ENCODE measurements at regions not wholly inside any gene's neighbourhood (a gene's known extent, or its start where the extent isn't known, plus 50 kb on each side); places are given as distances from the start of the nearest gene placed in this dataset.

DNA sequence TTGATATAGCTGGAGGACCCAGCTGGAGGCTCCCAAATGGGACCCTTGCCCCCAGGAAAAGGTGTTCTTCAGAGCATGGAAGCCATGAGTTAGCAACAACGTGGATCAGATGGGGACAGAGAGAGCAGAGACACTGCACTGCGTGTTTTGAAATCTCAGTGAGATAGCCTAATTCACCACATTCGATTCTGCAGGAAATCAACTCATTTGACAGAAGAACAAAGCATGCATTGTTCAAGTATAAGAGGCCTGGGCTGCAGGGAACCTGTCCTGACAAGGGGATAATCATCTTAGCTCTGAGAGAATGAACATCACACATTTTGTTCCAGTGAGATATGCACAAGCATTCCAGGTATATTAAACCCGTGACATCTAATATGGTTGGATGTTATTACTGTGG lies 450.2 kb downstream of the CDH26 start:
- POLR2A ChIA-PET, result no interaction called here
- Histone ChIP-seq H3K27ac (ENCODE audit: extremely low read depth, low read depth, low read length) (no peak overlapping the region), H3K4me1 (ENCODE audit: control insufficient read depth, insufficient read depth, low read length) (no peaks in the 10 kb centered on the region), H3K9me3 (ENCODE audit: control insufficient read depth, insufficient read depth, low read depth, low read length) (no peaks in the 10 kb centered on the region), H3K4me3 (ENCODE audit: low read depth, low read length) (no peak overlapping the region), H3K36me3 (ENCODE audit: control insufficient read depth in 2 of 2, insufficient read depth in 1 of 2, low read length in 2 of 2) (no peaks in the 10 kb centered on the region)
- CTCF ChIA-PET, result no interaction called here
- TF ChIP-seq ZSCAN16 (tag by site-specific recombination; IDR thresholded peaks at IDR 0.05) (no peak), SP7 (tag by site-specific recombination; IDR thresholded peaks at IDR 0.05) (no peak), SALL2 (tag by site-specific recombination; IDR thresholded peaks at IDR 0.05; ENCODE audit: borderline replicate concordance) (no peak), YY2 (tag by site-specific recombination; IDR thresholded peaks at IDR 0.05) (no peak), ZNF548 (tag by site-specific recombination; IDR thresholded peaks at IDR 0.05) (no peak), ZNF571 (tag by site-specific recombination; IDR thresholded peaks at IDR 0.05) (no peak), ZNF24 (tag by site-specific recombination; IDR thresholded peaks at IDR 0.05) (no peak), ZNF600 (tag by site-specific recombination; IDR thresholded peaks at IDR 0.05) (no peak)

DNA sequence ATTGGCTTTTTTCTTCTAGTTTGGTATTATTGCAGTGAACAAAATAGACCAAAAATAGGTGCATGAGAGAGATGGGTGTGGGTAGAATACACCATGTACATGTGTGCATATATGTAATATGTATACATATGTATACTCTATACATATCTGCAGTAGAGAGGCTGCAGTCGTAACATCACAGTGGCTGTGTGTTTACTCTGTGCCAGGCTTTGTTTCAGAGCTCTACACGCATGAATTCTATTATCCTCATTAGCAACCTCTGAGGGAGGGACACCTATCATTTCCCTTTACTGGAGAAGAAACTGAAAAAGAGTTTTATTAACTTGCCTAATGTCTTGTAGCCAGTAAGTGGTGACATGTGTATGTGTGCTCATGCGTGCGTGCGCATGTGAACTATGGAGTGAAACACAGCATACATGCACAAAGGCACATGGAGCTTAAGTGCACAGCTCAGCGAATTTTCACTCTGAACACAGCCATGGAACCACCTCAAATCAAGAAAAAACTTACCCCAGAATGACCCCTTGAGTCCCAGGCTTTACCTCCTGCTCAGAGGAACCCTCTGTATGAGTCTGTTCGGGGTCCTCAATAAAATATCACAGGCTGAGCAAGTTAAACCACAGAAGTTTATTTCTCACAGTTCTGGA lies 452.5 kb downstream of the CDH26 start:
- Histone ChIP-seq H3K9me3 (ENCODE audit: control insufficient read depth, insufficient read depth, low read depth, low read length) (no peaks in the 10 kb centered on the region), H3K4me1 (ENCODE audit: control insufficient read depth, insufficient read depth, low read length) (no peaks in the 10 kb centered on the region), H3K27ac (ENCODE audit: extremely low read depth, low read depth, low read length) (no peak overlapping the region), H3K36me3 (ENCODE audit: control insufficient read depth in 2 of 2, insufficient read depth in 1 of 2, low read length in 2 of 2) (no peaks in the 10 kb centered on the region), H3K4me3 (ENCODE audit: low read depth, low read length) (no peak overlapping the region)
- TF ChIP-seq ZNF404 (tag by site-specific recombination; IDR thresholded peaks at IDR 0.05) (no peak), ZNF510 (tag by site-specific recombination; IDR thresholded peaks at IDR 0.05; ENCODE audit: insufficient replicate concordance) (no peak), ZBTB48 (tag by site-specific recombination; IDR thresholded peaks at IDR 0.05) (no peak), ZNF473 (tag by site-specific recombination; IDR thresholded peaks at IDR 0.05) (no peak), ZNF548 (tag by site-specific recombination; IDR thresholded peaks at IDR 0.05) (no peak), SP7 (tag by site-specific recombination; IDR thresholded peaks at IDR 0.05) (no peak), ZNF707 (tag by site-specific recombination; IDR thresholded peaks at IDR 0.05) (no peak), FEZF1 (tag by site-specific recombination; IDR thresholded peaks at IDR 0.05) (no peak), ZNF155 (tag by site-specific recombination; IDR thresholded peaks at IDR 0.05) (no peak), ZNF777 (tag by site-specific recombination; IDR thresholded peaks at IDR 0.05; ENCODE audit: borderline replicate concordance) (no peak), ZFP69B (tag by site-specific recombination; IDR thresholded peaks at IDR 0.05) (no peak), ZFP37 (tag by site-specific recombination; IDR thresholded peaks at IDR 0.05) (no peak), ZNF169 (tag by site-specific recombination; IDR thresholded peaks at IDR 0.05) (no peak), ZXDB (tag by site-specific recombination; IDR thresholded peaks at IDR 0.05) (no peak), ZNF596 (tag by site-specific recombination; IDR thresholded peaks at IDR 0.05) (no peak), OVOL3 (tag by site-specific recombination; IDR thresholded peaks at IDR 0.05) (no peak), ZNF10 (tag by site-specific recombination; IDR thresholded peaks at IDR 0.05) (no peak)
- TF ChIP-seq, protein P1, sequence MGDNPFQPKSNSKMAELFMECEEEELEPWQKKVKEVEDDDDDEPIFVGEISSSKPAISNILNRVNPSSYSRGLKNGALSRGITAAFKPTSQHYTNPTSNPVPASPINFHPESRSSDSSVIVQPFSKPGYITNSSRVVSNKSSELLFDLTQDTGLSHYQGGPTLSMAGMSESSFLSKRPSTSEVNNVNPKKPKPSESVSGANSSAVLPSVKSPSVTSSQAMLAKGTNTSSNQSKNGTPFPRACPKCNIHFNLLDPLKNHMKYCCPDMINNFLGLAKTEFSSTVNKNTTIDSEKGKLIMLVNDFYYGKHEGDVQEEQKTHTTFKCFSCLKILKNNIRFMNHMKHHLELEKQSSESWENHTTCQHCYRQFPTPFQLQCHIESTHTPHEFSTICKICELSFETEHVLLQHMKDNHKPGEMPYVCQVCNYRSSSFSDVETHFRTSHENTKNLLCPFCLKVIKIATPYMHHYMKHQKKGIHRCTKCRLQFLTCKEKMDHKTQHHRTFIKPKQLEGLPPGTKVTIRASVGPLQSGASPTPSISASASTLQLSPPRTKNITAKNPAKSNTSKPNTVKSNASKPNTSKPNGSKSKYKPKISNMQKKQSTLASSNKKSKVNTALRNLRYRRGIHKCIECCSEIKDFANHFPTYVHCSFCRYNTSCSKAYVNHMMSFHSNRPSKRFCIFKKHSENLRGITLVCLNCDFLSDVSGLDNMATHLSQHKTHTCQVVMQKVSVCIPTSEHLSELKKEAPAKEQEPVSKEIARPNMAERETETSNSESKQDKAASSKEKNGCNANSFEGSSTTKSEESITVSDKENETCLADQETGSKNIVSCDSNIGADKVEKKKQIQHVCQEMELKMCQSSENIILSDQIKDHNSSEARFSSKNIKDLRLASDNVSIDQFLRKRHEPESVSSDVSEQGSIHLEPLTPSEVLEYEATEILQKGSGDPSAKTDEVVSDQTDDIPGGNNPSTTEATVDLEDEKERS (tag by site-specific recombination; IDR thresholded peaks at IDR 0.05), result no peak
- TF ChIP-seq, protein P2, sequence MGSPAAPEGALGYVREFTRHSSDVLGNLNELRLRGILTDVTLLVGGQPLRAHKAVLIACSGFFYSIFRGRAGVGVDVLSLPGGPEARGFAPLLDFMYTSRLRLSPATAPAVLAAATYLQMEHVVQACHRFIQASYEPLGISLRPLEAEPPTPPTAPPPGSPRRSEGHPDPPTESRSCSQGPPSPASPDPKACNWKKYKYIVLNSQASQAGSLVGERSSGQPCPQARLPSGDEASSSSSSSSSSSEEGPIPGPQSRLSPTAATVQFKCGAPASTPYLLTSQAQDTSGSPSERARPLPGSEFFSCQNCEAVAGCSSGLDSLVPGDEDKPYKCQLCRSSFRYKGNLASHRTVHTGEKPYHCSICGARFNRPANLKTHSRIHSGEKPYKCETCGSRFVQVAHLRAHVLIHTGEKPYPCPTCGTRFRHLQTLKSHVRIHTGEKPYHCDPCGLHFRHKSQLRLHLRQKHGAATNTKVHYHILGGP (tag by site-specific recombination; IDR thresholded peaks at IDR 0.05), result no peak
- ChIA-PET CTCF (no interaction called here), POLR2A (no interaction called here)

Measured in HEK293 (cell line).